ENCODE measurements at regions not wholly inside any gene's neighbourhood (a gene's known extent, or its start where the extent isn't known, plus 50 kb on each side); places are given as distances from the start of the nearest gene placed in this dataset.

GRCh38 chrX:39752815-39753214 is 344.9 kb downstream of the BCOR start:
- Histone ChIP-seq H3K27me3 (ENCODE audit: control insufficient read depth in 3 of 3, insufficient read depth in 3 of 3, low read length in 3 of 3) (no peaks in the 10 kb centered on the region), H3K4me3 (ENCODE audit: low read length in 3 of 3) (no peak overlapping the region), H3K4me1 (ENCODE audit: control insufficient read depth in 3 of 3, insufficient read depth in 3 of 3, low read length in 3 of 3) (peaks cover 5 to 18% (median 16%) of the 10 kb centered on the region in 3 donors), H3K9ac (ENCODE audit: low read depth in 1 of 3, low read length in 3 of 3) (no peak overlapping the region), H3K36me3 (ENCODE audit: control insufficient read depth in 3 of 3, insufficient read depth in 3 of 3, low read length in 3 of 3) (no peaks in the 10 kb centered on the region), H3K9me3 (ENCODE audit: control insufficient read depth in 3 of 3, low read length in 3 of 3) (no peaks in the 10 kb centered on the region), H3K27ac (ENCODE audit: low read depth, low read length) (no peak overlapping the region)

DNA sequence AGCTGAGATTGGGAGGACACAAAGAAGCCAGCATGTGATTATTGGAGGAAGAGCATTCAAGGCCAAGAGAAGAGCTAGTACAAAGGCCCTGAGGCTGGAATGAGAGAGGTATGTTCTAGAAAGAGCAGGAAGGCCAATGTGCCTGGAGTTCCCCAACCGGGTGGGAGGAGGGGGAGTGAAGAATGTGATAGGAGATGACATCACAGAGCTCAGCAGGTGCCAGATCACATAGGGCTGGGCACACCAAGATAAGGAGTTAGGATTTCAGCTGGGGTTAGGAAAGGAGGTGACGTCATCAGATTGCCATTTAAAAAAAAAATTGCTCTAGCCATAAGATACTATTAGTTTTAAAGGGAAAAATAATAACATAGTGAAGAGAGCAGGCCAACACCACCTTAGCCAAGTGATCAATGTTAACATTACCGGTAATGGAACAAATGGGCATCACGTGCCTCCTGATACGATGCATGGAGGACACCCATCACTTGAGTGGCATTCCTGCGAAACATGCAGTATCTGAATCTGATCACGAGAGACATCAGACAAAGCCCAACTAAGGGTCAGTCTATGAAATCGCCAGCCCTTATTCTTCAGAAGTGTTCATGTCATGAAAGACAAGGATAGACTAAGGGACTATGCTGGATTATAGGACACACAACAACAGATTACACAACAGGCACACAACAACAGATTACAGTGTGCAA is 344.3 kb downstream of the BCOR start:
- H3K4me3 ChIP-seq (ENCODE audit: low read length in 3 of 3) = no peak overlapping the region
- H3K27me3 ChIP-seq (ENCODE audit: control insufficient read depth in 3 of 3, insufficient read depth in 3 of 3, low read length in 3 of 3) = no peaks in the 10 kb centered on the region
- H3K9ac ChIP-seq (ENCODE audit: low read depth in 1 of 3, low read length in 3 of 3) = no peak overlapping the region
- no peak overlapping the region for H3K27ac ChIP-seq (ENCODE audit: low read depth, low read length)
- no peaks in the 10 kb centered on the region for H3K9me3 ChIP-seq (ENCODE audit: control insufficient read depth in 3 of 3, low read length in 3 of 3)
- peaks cover 5 to 17% (median 16%) of the 10 kb centered on the region in 3 donors for H3K4me1 ChIP-seq (ENCODE audit: control insufficient read depth in 3 of 3, insufficient read depth in 3 of 3, low read length in 3 of 3)
- no peaks in the 10 kb centered on the region for H3K36me3 ChIP-seq (ENCODE audit: control insufficient read depth in 3 of 3, insufficient read depth in 3 of 3, low read length in 3 of 3)

DNA sequence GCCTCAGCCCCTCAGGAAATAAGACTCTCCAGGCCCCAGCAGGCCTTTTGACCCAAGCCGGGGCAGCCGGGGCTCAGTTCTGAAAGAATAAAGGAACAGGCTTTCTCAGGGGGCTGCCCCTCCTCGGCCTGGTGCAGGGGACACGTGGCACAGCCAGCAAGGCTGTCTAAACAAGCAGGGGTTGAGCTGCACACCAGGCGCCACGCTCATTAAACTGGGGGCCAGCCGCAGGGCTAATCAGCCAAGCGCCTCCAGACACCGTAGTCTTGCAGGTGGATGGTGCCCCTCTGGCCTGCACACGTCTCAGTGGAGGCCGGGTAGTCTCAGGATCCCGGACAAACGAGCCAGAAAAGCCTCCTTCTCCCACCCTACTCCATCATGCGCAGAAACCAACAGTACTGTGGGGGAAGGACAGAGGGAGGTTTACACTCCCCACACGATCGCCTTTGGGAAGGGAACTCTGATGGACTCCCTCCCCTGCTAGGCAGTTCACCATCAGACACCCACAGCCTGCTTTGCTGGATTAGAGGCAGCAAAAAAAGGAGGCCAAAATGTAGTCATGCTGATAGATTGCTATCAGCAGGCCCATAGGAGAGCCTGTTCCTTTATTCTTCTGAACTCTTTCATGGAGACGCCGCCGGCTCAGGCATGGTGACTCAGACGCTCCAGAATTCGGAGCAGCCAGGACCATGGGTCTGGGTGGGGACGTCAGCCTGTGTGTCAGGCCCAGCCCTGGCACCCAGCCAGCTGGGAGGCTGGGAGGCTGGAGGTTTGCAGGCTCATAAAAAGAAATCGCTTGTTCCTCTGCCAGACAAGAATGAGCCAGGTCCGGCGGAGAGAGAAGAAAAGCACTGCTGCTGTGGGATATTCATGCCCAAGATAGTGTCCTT is 342.4 kb downstream of the BCOR start:
- no peaks in the 10 kb centered on the region for H3K9me3 ChIP-seq (ENCODE audit: control insufficient read depth in 3 of 3, low read length in 3 of 3)
- peak overlapping the region; percentile 47 for H3K27ac ChIP-seq (ENCODE audit: low read depth, low read length)
- no peaks in the 10 kb centered on the region for H3K36me3 ChIP-seq (ENCODE audit: control insufficient read depth in 3 of 3, insufficient read depth in 3 of 3, low read length in 3 of 3)
- H3K4me1 ChIP-seq (ENCODE audit: control insufficient read depth in 3 of 3, insufficient read depth in 3 of 3, low read length in 3 of 3) = peaks cover 5 to 23% (median 16%) of the 10 kb centered on the region in 3 donors
- no peak overlapping the region for H3K4me3 ChIP-seq (ENCODE audit: low read length in 3 of 3)
- no peaks in the 10 kb centered on the region for H3K27me3 ChIP-seq (ENCODE audit: control insufficient read depth in 3 of 3, insufficient read depth in 3 of 3, low read length in 3 of 3)
- peak overlapping the region in 1 of 3 donors; percentile 40 for H3K9ac ChIP-seq (ENCODE audit: low read depth in 1 of 3, low read length in 3 of 3)

GRCh38 chrX:39756086-39756883 is 341.5 kb downstream of the BCOR start:
- H3K9me3 ChIP-seq (ENCODE audit: control insufficient read depth in 3 of 3, low read length in 3 of 3) = no peaks in the 10 kb centered on the region
- no peak overlapping the region for H3K9ac ChIP-seq (ENCODE audit: low read depth in 1 of 3, low read length in 3 of 3)
- H3K36me3 ChIP-seq (ENCODE audit: control insufficient read depth in 3 of 3, insufficient read depth in 3 of 3, low read length in 3 of 3) = no peaks in the 10 kb centered on the region
- peaks cover 5 to 23% (median 16%) of the 10 kb centered on the region in 3 donors for H3K4me1 ChIP-seq (ENCODE audit: control insufficient read depth in 3 of 3, insufficient read depth in 3 of 3, low read length in 3 of 3)
- H3K4me3 ChIP-seq (ENCODE audit: low read length in 3 of 3) = no peak overlapping the region
- H3K27ac ChIP-seq (ENCODE audit: low read depth, low read length) = peak overlapping the region; percentile 47
- H3K27me3 ChIP-seq (ENCODE audit: control insufficient read depth in 3 of 3, insufficient read depth in 3 of 3, low read length in 3 of 3) = no peaks in the 10 kb centered on the region

GRCh38 chrX:39757971-39758370 is 339.8 kb downstream of the BCOR start:
- Histone ChIP-seq H3K27me3 (ENCODE audit: control insufficient read depth in 3 of 3, insufficient read depth in 3 of 3, low read length in 3 of 3) (no peaks in the 10 kb centered on the region), H3K9me3 (ENCODE audit: control insufficient read depth in 3 of 3, low read length in 3 of 3) (no peaks in the 10 kb centered on the region), H3K36me3 (ENCODE audit: control insufficient read depth in 3 of 3, insufficient read depth in 3 of 3, low read length in 3 of 3) (no peaks in the 10 kb centered on the region), H3K4me1 (ENCODE audit: control insufficient read depth in 3 of 3, insufficient read depth in 3 of 3, low read length in 3 of 3) (peaks cover 5 to 23% (median 11%) of the 10 kb centered on the region in 3 donors), H3K27ac (ENCODE audit: low read depth, low read length) (no peak overlapping the region), H3K4me3 (ENCODE audit: low read length in 3 of 3) (no peak overlapping the region), H3K9ac (ENCODE audit: low read depth in 1 of 3, low read length in 3 of 3) (no peak overlapping the region)

- Histone ChIP-seq H3K9me3 (ENCODE audit: control insufficient read depth in 3 of 3, low read length in 3 of 3) (no peaks in the 10 kb centered on the region), H3K36me3 (ENCODE audit: control insufficient read depth in 3 of 3, insufficient read depth in 3 of 3, low read length in 3 of 3) (no peaks in the 10 kb centered on the region), H3K27me3 (ENCODE audit: control insufficient read depth in 3 of 3, insufficient read depth in 3 of 3, low read length in 3 of 3) (no peaks in the 10 kb centered on the region), H3K9ac (ENCODE audit: low read depth in 1 of 3, low read length in 3 of 3) (no peak overlapping the region), H3K27ac (ENCODE audit: low read depth, low read length) (no peak overlapping the region), H3K4me1 (ENCODE audit: control insufficient read depth in 3 of 3, insufficient read depth in 3 of 3, low read length in 3 of 3) (peaks cover 5 to 23% (median 11%) of the 10 kb centered on the region in 3 donors), H3K4me3 (ENCODE audit: low read length in 3 of 3) (no peak overlapping the region)
These were observed 338.8 kb downstream of the BCOR start for GRCh38 chrX:39758791-39759525.

DNA sequence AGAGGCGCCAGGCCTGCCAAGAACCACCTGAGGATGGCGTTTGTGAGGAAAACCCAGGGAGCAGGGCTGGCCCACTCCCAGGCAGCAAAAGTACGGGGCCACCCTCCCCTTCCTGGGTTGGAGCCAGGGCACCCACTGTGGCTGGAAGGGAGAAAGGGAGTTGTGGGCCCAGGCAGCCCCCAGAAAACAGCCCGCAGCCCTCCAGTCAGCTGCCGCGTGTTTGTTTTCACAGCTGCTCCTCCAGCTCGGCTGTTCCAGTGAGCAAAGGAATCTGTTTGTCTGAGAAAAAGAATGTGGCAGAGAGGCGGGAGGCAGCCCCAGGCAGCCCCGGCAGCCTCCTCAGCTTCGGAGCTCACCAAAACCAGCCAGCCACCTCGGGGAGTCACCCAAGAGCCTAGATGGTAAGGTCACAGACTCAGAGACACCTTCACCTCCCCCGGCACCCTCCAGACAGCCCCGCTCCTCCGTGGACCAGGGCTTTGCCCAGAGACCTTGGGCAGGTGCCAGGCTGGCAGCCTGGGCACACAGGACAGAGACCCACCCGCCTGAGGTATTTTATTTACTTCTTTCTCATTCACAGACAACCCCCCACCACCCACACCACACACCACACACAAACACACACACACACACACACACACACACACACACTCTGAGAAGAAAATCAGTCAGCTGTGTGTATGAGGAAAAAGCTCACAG is 338.1 kb downstream of the BCOR start:
- no peaks in the 10 kb centered on the region for H3K9me3 ChIP-seq (ENCODE audit: control insufficient read depth in 3 of 3, low read length in 3 of 3)
- H3K27ac ChIP-seq (ENCODE audit: low read depth, low read length) = no peak overlapping the region
- peaks cover 5 to 23% (median 11%) of the 10 kb centered on the region in 3 donors for H3K4me1 ChIP-seq (ENCODE audit: control insufficient read depth in 3 of 3, insufficient read depth in 3 of 3, low read length in 3 of 3)
- H3K4me3 ChIP-seq (ENCODE audit: low read length in 3 of 3) = no peak overlapping the region
- H3K27me3 ChIP-seq (ENCODE audit: control insufficient read depth in 3 of 3, insufficient read depth in 3 of 3, low read length in 3 of 3) = no peaks in the 10 kb centered on the region
- H3K36me3 ChIP-seq (ENCODE audit: control insufficient read depth in 3 of 3, insufficient read depth in 3 of 3, low read length in 3 of 3) = no peaks in the 10 kb centered on the region
- H3K9ac ChIP-seq (ENCODE audit: low read depth in 1 of 3, low read length in 3 of 3) = peak overlapping the region in 1 of 3 donors; percentile 57

GRCh38 chrX:39760930-39761329 is 336.8 kb downstream of the BCOR start:
- Histone ChIP-seq H3K9ac (ENCODE audit: low read depth in 1 of 3, low read length in 3 of 3) (no peak overlapping the region), H3K27me3 (ENCODE audit: control insufficient read depth in 3 of 3, insufficient read depth in 3 of 3, low read length in 3 of 3) (peaks cover 0 to 3% (median 0%) of the 10 kb centered on the region in 3 donors), H3K4me3 (ENCODE audit: low read length in 3 of 3) (no peak overlapping the region), H3K27ac (ENCODE audit: low read depth, low read length) (no peak overlapping the region), H3K36me3 (ENCODE audit: control insufficient read depth in 3 of 3, insufficient read depth in 3 of 3, low read length in 3 of 3) (no peaks in the 10 kb centered on the region), H3K4me1 (ENCODE audit: control insufficient read depth in 3 of 3, insufficient read depth in 3 of 3, low read length in 3 of 3) (peaks cover 3 to 16% (median 3%) of the 10 kb centered on the region in 3 donors), H3K9me3 (ENCODE audit: control insufficient read depth in 3 of 3, low read length in 3 of 3) (no peaks in the 10 kb centered on the region)

All from skeletal muscle tissue (tissue), 3 donors.